ENCODE measurements at regions not wholly inside any gene's neighbourhood (a gene's known extent, or its start where the extent isn't known, plus 50 kb on each side); places are given as distances from the start of the nearest gene placed in this dataset.

- no peaks in the 10 kb centered on the region for H3K36me3 ChIP-seq
- no peak for TF ChIP-seq CTCF (IDR thresholded peaks at IDR 0.05)
- ATAC-seq (no peak), DNase-seq (no peak)
- intact Hi-C loops (cut with DNase I) = no loop called here
- H3K27ac ChIP-seq = no peak overlapping the region
- H3K27me3 ChIP-seq = no peaks in the 10 kb centered on the region
- H3K4me3 ChIP-seq = no peak overlapping the region
- no peaks in the 10 kb centered on the region for H3K4me1 ChIP-seq
- no peaks in the 10 kb centered on the region for H3K9me3 ChIP-seq
These were observed 195.0 kb upstream of the CLNK start for GRCh38 chr4:10879411-10880110.

- no peaks in the 10 kb centered on the region for H3K4me1 ChIP-seq
- H3K9me3 ChIP-seq = no peaks in the 10 kb centered on the region
- intact Hi-C loops (cut with DNase I) = no loop called here
- TF ChIP-seq CTCF (IDR thresholded peaks at IDR 0.05) = no peak
- H3K27ac ChIP-seq = no peak overlapping the region
- no peaks in the 10 kb centered on the region for H3K27me3 ChIP-seq
- DNase-seq = no peak
- H3K4me3 ChIP-seq = no peak overlapping the region
- no peaks in the 10 kb centered on the region for H3K36me3 ChIP-seq
- ATAC-seq = no peak
These were observed 194.3 kb upstream of the CLNK start for GRCh38 chr4:10878861-10879260.

- H3K4me1 ChIP-seq = no peaks in the 10 kb centered on the region
- TF ChIP-seq CTCF (IDR thresholded peaks at IDR 0.05) = no peak
- DNase-seq = no peak
- intact Hi-C loops (cut with DNase I) = no loop called here
- ATAC-seq = no peak
- H3K36me3 ChIP-seq = no peaks in the 10 kb centered on the region
- H3K9me3 ChIP-seq = no peaks in the 10 kb centered on the region
- no peak overlapping the region for H3K4me3 ChIP-seq
- H3K27me3 ChIP-seq = no peaks in the 10 kb centered on the region
- H3K27ac ChIP-seq = no peak overlapping the region
These were observed 192.5 kb upstream of the CLNK start for GRCh38 chr4:10877076-10877475.

GRCh38 chr4:10875144-10875799, 190.7 kb upstream of the CLNK start:
- H3K4me1 ChIP-seq = no peaks in the 10 kb centered on the region
- no peak for ATAC-seq
- intact Hi-C loops (cut with DNase I) = no loop called here
- no peak for DNase-seq
- no peak overlapping the region for H3K4me3 ChIP-seq
- no peaks in the 10 kb centered on the region for H3K27me3 ChIP-seq
- no peaks in the 10 kb centered on the region for H3K36me3 ChIP-seq
- no peak overlapping the region for H3K27ac ChIP-seq
- H3K9me3 ChIP-seq = no peaks in the 10 kb centered on the region
- TF ChIP-seq CTCF (IDR thresholded peaks at IDR 0.05) = no peak

GRCh38 chr4:10873809-10874208, 189.2 kb upstream of the CLNK start:
- H3K4me3 ChIP-seq = no peak overlapping the region
- H3K36me3 ChIP-seq = no peaks in the 10 kb centered on the region
- intact Hi-C loops (cut with DNase I) = no loop called here
- DNase-seq (no peak), ATAC-seq (no peak)
- no peak overlapping the region for H3K27ac ChIP-seq
- H3K4me1 ChIP-seq = no peaks in the 10 kb centered on the region
- no peaks in the 10 kb centered on the region for H3K27me3 ChIP-seq
- H3K9me3 ChIP-seq = no peaks in the 10 kb centered on the region
- TF ChIP-seq CTCF (IDR thresholded peaks at IDR 0.05) = no peak
